GM18951 (cell line): ENCODE measurements at regions not wholly inside any gene's neighbourhood (a gene's known extent, or its start where the extent isn't known, plus 50 kb on each side); places are given as distances from the start of the nearest gene placed in this dataset.

Experiments
- POLR2A ChIP-seq: IDR thresholded peaks from 4 replicates; pipeline ENCODE4 v1.6.1; 2011; ENCODE audit warnings: mild to moderate bottlenecking; ENCODE audit not compliant: insufficient read length, insufficient read depth; ENCODE audit errors: extremely low read depth
- in situ Hi-C: fragments of 300-500 bp; cut with MboI; formaldehyde crosslinking; loops from one replicate; pipeline ENCODE4 v1.12.0; 2022; ENCODE audit warnings: low sequenced_read_pairs, mixed read lengths, inconsistent platforms; ENCODE audit not compliant: unreplicated experiment

GRCh38 chr2:2682700-2683342, 351.7 kb upstream of the MYT1L start:
- TF ChIP-seq POLR2A, result no peak
- in situ Hi-C loops, result no loop called here

- in situ Hi-C loops, result no loop called here
- no peak for TF ChIP-seq POLR2A
These were observed 350.7 kb upstream of the MYT1L start for GRCh38 chr2:2681711-2682251.

GRCh38 chr2:2681085-2681484, 350.0 kb upstream of the MYT1L start:
- TF ChIP-seq POLR2A, result no peak
- in situ Hi-C loops, result no loop called here

GRCh38 chr2:2674831-2675230, 343.8 kb upstream of the MYT1L start:
- in situ Hi-C loops, result no loop called here
- TF ChIP-seq POLR2A, result no peak

- TF ChIP-seq POLR2A, result no peak
These were observed 342.3 kb upstream of the MYT1L start for GRCh38 chr2:2673406-2673805.

GRCh38 chr2:2672249-2672648, 341.2 kb upstream of the MYT1L start:
- in situ Hi-C loops, result no loop called here
- TF ChIP-seq POLR2A, result no peak

More at GRCh38 chr2:2673406-2673805, 342.3 kb upstream of the MYT1L start:
- in situ Hi-C loops, result no loop called here

GRCh38 chr2:2671826-2672225, 340.8 kb upstream of the MYT1L start:
- no peak for TF ChIP-seq POLR2A
- in situ Hi-C loops, result no loop called here

GRCh38 chr2:2669316-2669715, 338.2 kb upstream of the MYT1L start:
- TF ChIP-seq POLR2A, result no peak
- in situ Hi-C loops, result no loop called here

- TF ChIP-seq POLR2A, result no peak
- in situ Hi-C loops, result no loop called here
These were observed 337.7 kb upstream of the MYT1L start for GRCh38 chr2:2668681-2669265.

GRCh38 chr2:2667690-2668089, 336.6 kb upstream of the MYT1L start:
- TF ChIP-seq POLR2A, result no peak
- in situ Hi-C loops, result no loop called here

- in situ Hi-C loops, result no loop called here
- TF ChIP-seq POLR2A, result no peak
These were observed 334.7 kb upstream of the MYT1L start for GRCh38 chr2:2665834-2666133.

- TF ChIP-seq POLR2A, result no peak
- in situ Hi-C loops, result no loop called here
These were observed 334.1 kb upstream of the MYT1L start for GRCh38 chr2:2664989-2665833.

- in situ Hi-C loops, result no loop called here
- no peak for TF ChIP-seq POLR2A
These were observed 332.4 kb upstream of the MYT1L start for GRCh38 chr2:2663401-2664036.
